GM13976 (cell line): ENCODE measurements at regions not wholly inside any gene's neighbourhood (a gene's known extent, or its start where the extent isn't known, plus 50 kb on each side); places are given as distances from the start of the nearest gene placed in this dataset.
"Not testable (repeated sequence)": the region's sequence is repeated elsewhere in the genome, so short reads cannot be mapped to it uniquely, and the experiment has no call there.

Experiments
- DNase-seq: peaks from one replicate; pipeline ENCODE4 v3.0.0; 2012; ENCODE audit warnings: low spot score
- CTCF ChIP-seq: IDR thresholded peaks from 2 replicates; pipeline ENCODE4 v1.5.1; 2012; ENCODE audit warnings: borderline replicate concordance, mild to moderate bottlenecking; ENCODE audit not compliant: insufficient read depth; ENCODE audit errors: extremely low read depth, missing control alignments, control extremely low read depth
- in situ Hi-C: fragments of 300-500 bp; cut with MboI; formaldehyde crosslinking; loops from one replicate; pipeline ENCODE4 v1.12.0; 2022; ENCODE audit warnings: low sequenced_read_pairs, mixed read lengths, inconsistent platforms; ENCODE audit not compliant: unreplicated experiment

DNA sequence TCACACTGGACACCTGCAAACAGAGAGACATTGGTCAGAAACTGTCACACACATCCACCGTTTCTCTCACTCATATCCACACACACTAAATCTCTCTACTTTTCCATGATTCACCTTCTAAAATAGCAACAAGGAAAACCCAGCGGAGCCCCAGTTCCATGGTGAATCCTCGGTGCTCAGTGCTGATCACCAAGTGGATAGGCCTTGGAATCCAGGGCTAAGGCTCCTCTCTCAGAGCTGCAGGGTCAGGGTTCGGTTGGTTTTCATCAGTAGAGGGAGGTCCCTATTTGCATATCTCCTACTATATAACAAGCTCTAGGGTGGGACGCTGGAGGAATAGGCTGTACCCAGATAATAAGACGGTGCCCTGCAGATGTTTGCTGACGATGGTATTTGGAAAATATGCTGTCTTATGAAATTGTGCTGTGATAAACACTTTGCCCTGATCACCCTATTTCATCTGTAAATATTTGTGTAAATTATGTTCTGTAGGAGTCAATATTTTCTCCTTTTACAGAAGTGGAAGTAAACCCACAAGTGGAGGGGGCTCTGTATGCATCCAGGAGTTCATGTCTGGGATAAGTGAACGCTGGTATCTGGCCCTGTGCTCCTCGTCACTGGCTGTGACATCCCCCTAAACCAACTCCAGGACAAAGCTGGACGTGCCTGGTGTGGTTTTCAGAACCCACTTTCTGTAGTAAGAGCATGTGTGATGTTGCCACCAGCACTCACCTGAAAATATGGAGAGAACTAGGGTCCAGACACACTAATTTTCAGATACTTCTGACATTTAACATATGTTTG, 709.2 kb downstream of the TMEM121 start:
- no peak for TF ChIP-seq CTCF
- in situ Hi-C loops, result no loop called here
- no peak for DNase-seq

- in situ Hi-C loops, result no loop called here
- no peak for TF ChIP-seq CTCF
- DNase-seq, result no peak
These were observed 722.2 kb downstream of the TMEM121 start for GRCh38 chr14:106248321-106249192.

- DNase-seq, in situ Hi-C loops: not testable (repeated sequence)
These were observed 727.6 kb downstream of the TMEM121 start for GRCh38 chr14:106253995-106254394.

DNA sequence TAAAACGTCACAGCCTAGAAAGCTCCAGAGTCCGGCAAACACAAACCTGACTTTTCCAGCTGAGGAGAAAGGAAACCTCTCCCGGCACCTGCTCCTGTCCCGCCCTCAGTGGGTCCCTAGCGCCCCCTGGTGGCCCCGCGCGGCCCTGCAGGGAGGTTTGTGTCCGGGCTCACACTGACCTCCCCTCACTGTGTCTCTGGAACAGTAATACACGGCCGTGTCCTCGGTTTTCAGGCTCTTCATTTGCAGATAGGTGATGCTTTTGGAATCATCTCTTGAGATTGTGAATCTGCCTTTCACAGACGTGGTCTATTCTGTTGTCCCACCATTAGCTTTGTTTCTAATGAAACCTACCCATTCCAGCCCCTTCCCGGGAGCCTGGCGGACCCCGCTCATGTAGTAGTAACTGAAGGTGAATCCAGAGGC, 731.2 kb downstream of the TMEM121 start:
- in situ Hi-C loops, result not testable (repeated sequence)
- peak; percentile 21 for DNase-seq
- peak; percentile 50 for TF ChIP-seq CTCF

DNA sequence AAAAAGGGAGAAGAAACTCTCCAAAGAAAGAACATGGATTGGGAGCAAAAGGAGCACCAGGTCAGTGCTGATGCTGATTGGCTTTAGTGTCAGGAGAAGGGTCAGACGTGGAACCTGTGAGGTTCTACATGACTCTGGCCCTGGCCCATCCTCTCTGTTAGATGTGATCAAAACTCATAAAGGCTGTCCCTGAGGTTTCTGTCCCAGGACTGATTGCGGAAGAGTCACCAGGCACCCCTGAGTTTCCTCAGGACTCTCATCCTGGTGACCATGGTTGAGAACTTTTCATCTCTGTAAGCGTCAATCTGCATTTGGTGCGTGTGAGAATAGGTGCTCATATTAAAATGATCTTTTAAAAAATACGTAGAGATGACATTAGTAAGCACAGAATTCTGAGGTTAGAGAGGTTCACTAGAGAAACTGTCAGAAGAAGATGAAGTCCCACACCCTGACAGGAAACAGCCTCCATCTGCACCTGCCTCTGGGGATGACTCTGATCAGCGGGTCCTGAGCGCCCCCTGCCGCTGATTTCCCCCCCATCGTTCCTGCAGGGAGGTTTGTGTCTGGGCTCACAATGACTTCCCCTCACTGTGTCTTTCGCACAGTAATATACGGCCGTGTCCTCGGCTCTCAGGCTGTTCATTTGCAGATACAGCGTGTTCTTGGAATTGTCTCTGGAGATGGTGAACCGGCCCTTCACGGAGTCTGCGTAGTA, 741.8 kb downstream of the TMEM121 start:
- in situ Hi-C loops, result loop anchor here (10.0 kb wide), 1 partner anchor 443 kb away; no protein-coding TSS in a partner anchor
- TF ChIP-seq CTCF, result peak; percentile 19
- DNase-seq, result peak; percentile 10

GRCh38 chr14:106269029-106269428, 742.6 kb downstream of the TMEM121 start:
- in situ Hi-C loops, result loop anchor here (10.0 kb wide), 1 partner anchor 444 kb away; no protein-coding TSS in a partner anchor
- no peak for TF ChIP-seq CTCF
- DNase-seq, result no peak
